Activated CD4-positive, alpha-beta T cell treated with anti-CD3 and anti-CD28 coated beads, Interleukin-2, amount 10 ng/mL, durations not matched to agents 7 days and 5 days (primary cell): ENCODE measurements at regions not wholly inside any gene's neighbourhood (a gene's known extent, or its start where the extent isn't known, plus 50 kb on each side); places are given as distances from the start of the nearest gene placed in this dataset.

Experiments
- CTCF ChIA-PET: fragments of 350-600 bp; sonication (Branson Sonifier 250); formaldehyde crosslinking; loops from one replicate; lab custom pipeline; 2021; ENCODE audit warnings: antibody characterized with exemption; lab: Charles Lee
- POLR2A ChIA-PET: fragments of 350-600 bp; sonication (Branson Sonifier 250); formaldehyde crosslinking; loops from one replicate; lab custom pipeline; 2021; ENCODE audit warnings: antibody characterized with exemption; lab: Charles Lee
- DNase-seq: peaks from one replicate; pipeline ENCODE4 v3.0.0-alpha.2; 2020
- H3K27ac Mint-ChIP-seq: one replicate; pipeline ENCODE4 v1.8.0; 2021; ENCODE audit warnings: mild to moderate bottlenecking, moderate library complexity, mixed read lengths
- H3K27me3 Mint-ChIP-seq: one replicate; pipeline ENCODE4 v1.8.0; 2021; ENCODE audit warnings: mixed read lengths
- H3K36me3 Mint-ChIP-seq: one replicate; pipeline ENCODE4 v1.8.0; 2021; ENCODE audit warnings: low read depth, mixed read lengths
- H3K4me1 Mint-ChIP-seq: one replicate; pipeline ENCODE4 v1.8.0; 2021; ENCODE audit warnings: mixed read lengths
- H3K4me3 Mint-ChIP-seq: one replicate; pipeline ENCODE4 v1.8.0; 2021; ENCODE audit warnings: mild to moderate bottlenecking, moderate library complexity, mixed read lengths
- H3K9me3 Mint-ChIP-seq: one replicate; pipeline ENCODE4 v1.8.0; 2021; ENCODE audit warnings: mixed read lengths

- Mint-ChIP-seq H3K4me3 (no peak overlapping the region), H3K27me3 (peaks cover 3% of the 10 kb centered on the region), H3K4me1 (peaks cover under 1% of the 10 kb centered on the region), H3K27ac (no peak overlapping the region), H3K9me3 (no peaks in the 10 kb centered on the region), H3K36me3 (no peaks in the 10 kb centered on the region)
- ChIA-PET POLR2A (no interaction called here), CTCF (no interaction called here)
- no peak for DNase-seq
Measured at GRCh38 chr16:66223176-66223780, 143.2 kb upstream of the CDH5 start.

GRCh38 chr16:66222756-66223155, 143.7 kb upstream of the CDH5 start:
- Mint-ChIP-seq H3K36me3 (no peaks in the 10 kb centered on the region), H3K4me3 (no peak overlapping the region), H3K4me1 (no peaks in the 10 kb centered on the region), H3K9me3 (no peaks in the 10 kb centered on the region), H3K27ac (no peak overlapping the region), H3K27me3 (peaks cover 3% of the 10 kb centered on the region)
- ChIA-PET CTCF (interaction anchor here (0.9 kb wide), 1 partner anchor 9 kb away, joined by 3 read pairs; no protein-coding TSS in a partner anchor), POLR2A (no interaction called here)
- no peak for DNase-seq

GRCh38 chr16:66220702-66221101, 145.8 kb upstream of the CDH5 start:
- H3K27ac Mint-ChIP-seq = no peak overlapping the region
- no peaks in the 10 kb centered on the region for H3K4me1 Mint-ChIP-seq
- DNase-seq = no peak
- ChIA-PET CTCF (no interaction called here), POLR2A (no interaction called here)
- peaks cover 3% of the 10 kb centered on the region for H3K27me3 Mint-ChIP-seq
- no peaks in the 10 kb centered on the region for H3K9me3 Mint-ChIP-seq
- H3K4me3 Mint-ChIP-seq = no peak overlapping the region
- H3K36me3 Mint-ChIP-seq = no peaks in the 10 kb centered on the region

GRCh38 chr16:66219491-66219890, 147.0 kb upstream of the CDH5 start:
- H3K9me3 Mint-ChIP-seq = no peaks in the 10 kb centered on the region
- no peak for DNase-seq
- peaks cover 3% of the 10 kb centered on the region for H3K27me3 Mint-ChIP-seq
- no peaks in the 10 kb centered on the region for H3K36me3 Mint-ChIP-seq
- ChIA-PET CTCF (no interaction called here), POLR2A (no interaction called here)
- no peaks in the 10 kb centered on the region for H3K4me1 Mint-ChIP-seq
- no peak overlapping the region for H3K27ac Mint-ChIP-seq
- no peak overlapping the region for H3K4me3 Mint-ChIP-seq

- Mint-ChIP-seq H3K4me1 (no peaks in the 10 kb centered on the region), H3K36me3 (no peaks in the 10 kb centered on the region), H3K27me3 (peaks cover 6% of the 10 kb centered on the region), H3K4me3 (no peak overlapping the region), H3K9me3 (no peaks in the 10 kb centered on the region), H3K27ac (no peak overlapping the region)
- ChIA-PET POLR2A (no interaction called here), CTCF (no interaction called here)
- DNase-seq = no peak
Measured at GRCh38 chr16:66212428-66212827, 154.1 kb upstream of the CDH5 start.

GRCh38 chr16:66211651-66212050, 154.8 kb upstream of the CDH5 start:
- H3K4me3 Mint-ChIP-seq = no peak overlapping the region
- H3K36me3 Mint-ChIP-seq = no peaks in the 10 kb centered on the region
- no peak overlapping the region for H3K27ac Mint-ChIP-seq
- H3K9me3 Mint-ChIP-seq = no peaks in the 10 kb centered on the region
- H3K27me3 Mint-ChIP-seq = peaks cover 10% of the 10 kb centered on the region
- H3K4me1 Mint-ChIP-seq = no peaks in the 10 kb centered on the region
- ChIA-PET POLR2A (no interaction called here), CTCF (no interaction called here)
- DNase-seq = no peak

GRCh38 chr16:66207883-66208265, 158.6 kb upstream of the CDH5 start:
- DNase-seq = no peak
- Mint-ChIP-seq H3K9me3 (no peaks in the 10 kb centered on the region), H3K36me3 (no peaks in the 10 kb centered on the region), H3K4me3 (no peak overlapping the region), H3K4me1 (no peaks in the 10 kb centered on the region), H3K27ac (no peak overlapping the region), H3K27me3 (peaks cover 10% of the 10 kb centered on the region)
- CTCF ChIA-PET = no interaction called here
- POLR2A ChIA-PET = no interaction called here

- no peaks in the 10 kb centered on the region for H3K9me3 Mint-ChIP-seq
- ChIA-PET CTCF (no interaction called here), POLR2A (no interaction called here)
- H3K27ac Mint-ChIP-seq = no peak overlapping the region
- H3K36me3 Mint-ChIP-seq = no peaks in the 10 kb centered on the region
- no peak for DNase-seq
- H3K4me1 Mint-ChIP-seq = no peaks in the 10 kb centered on the region
- no peak overlapping the region for H3K4me3 Mint-ChIP-seq
- H3K27me3 Mint-ChIP-seq = peaks cover 5% of the 10 kb centered on the region
Measured at GRCh38 chr16:66207139-66207882, 159.2 kb upstream of the CDH5 start.

- no peak for DNase-seq
- Mint-ChIP-seq H3K4me3 (no peak overlapping the region), H3K36me3 (no peaks in the 10 kb centered on the region), H3K27ac (no peak overlapping the region), H3K27me3 (peaks cover 4% of the 10 kb centered on the region), H3K4me1 (no peaks in the 10 kb centered on the region), H3K9me3 (no peaks in the 10 kb centered on the region)
- ChIA-PET POLR2A (no interaction called here), CTCF (no interaction called here)
Measured at GRCh38 chr16:66206363-66206762, 160.1 kb upstream of the CDH5 start.

GRCh38 chr16:66205287-66206231, 160.9 kb upstream of the CDH5 start:
- Mint-ChIP-seq H3K4me3 (no peak overlapping the region), H3K27me3 (peaks cover 4% of the 10 kb centered on the region), H3K9me3 (no peaks in the 10 kb centered on the region), H3K27ac (no peak overlapping the region), H3K36me3 (no peaks in the 10 kb centered on the region), H3K4me1 (no peaks in the 10 kb centered on the region)
- ChIA-PET CTCF (interaction anchor here (1.0 kb wide), 1 partner anchor 9 kb away, joined by 4 read pairs; no protein-coding TSS in a partner anchor), POLR2A (no interaction called here)
- no peak for DNase-seq

GRCh38 chr16:66204756-66205155, 161.7 kb upstream of the CDH5 start:
- ChIA-PET CTCF (no interaction called here), POLR2A (no interaction called here)
- peaks cover 5% of the 10 kb centered on the region for H3K27me3 Mint-ChIP-seq
- H3K4me1 Mint-ChIP-seq = no peaks in the 10 kb centered on the region
- H3K36me3 Mint-ChIP-seq = no peaks in the 10 kb centered on the region
- DNase-seq = no peak
- no peak overlapping the region for H3K27ac Mint-ChIP-seq
- no peak overlapping the region for H3K4me3 Mint-ChIP-seq
- no peaks in the 10 kb centered on the region for H3K9me3 Mint-ChIP-seq

GRCh38 chr16:66203476-66203875, 163.0 kb upstream of the CDH5 start:
- H3K27me3 Mint-ChIP-seq = peaks cover 5% of the 10 kb centered on the region
- no peak overlapping the region for H3K4me3 Mint-ChIP-seq
- H3K4me1 Mint-ChIP-seq = no peaks in the 10 kb centered on the region
- no peak for DNase-seq
- H3K27ac Mint-ChIP-seq = no peak overlapping the region
- no peaks in the 10 kb centered on the region for H3K9me3 Mint-ChIP-seq
- CTCF ChIA-PET = no interaction called here
- POLR2A ChIA-PET = no interaction called here
- H3K36me3 Mint-ChIP-seq = no peaks in the 10 kb centered on the region

GRCh38 chr16:66199189-66199588, 167.3 kb upstream of the CDH5 start:
- ChIA-PET CTCF (no interaction called here), POLR2A (no interaction called here)
- no peak for DNase-seq
- H3K4me1 Mint-ChIP-seq = no peaks in the 10 kb centered on the region
- no peak overlapping the region for H3K4me3 Mint-ChIP-seq
- H3K27ac Mint-ChIP-seq = no peak overlapping the region
- peaks cover 3% of the 10 kb centered on the region for H3K27me3 Mint-ChIP-seq
- no peaks in the 10 kb centered on the region for H3K9me3 Mint-ChIP-seq
- H3K36me3 Mint-ChIP-seq = no peaks in the 10 kb centered on the region
